ENCODE measurements at regions not wholly inside any gene's neighbourhood (a gene's known extent, or its start where the extent isn't known, plus 50 kb on each side); places are given as distances from the start of the nearest gene placed in this dataset.

DNA sequence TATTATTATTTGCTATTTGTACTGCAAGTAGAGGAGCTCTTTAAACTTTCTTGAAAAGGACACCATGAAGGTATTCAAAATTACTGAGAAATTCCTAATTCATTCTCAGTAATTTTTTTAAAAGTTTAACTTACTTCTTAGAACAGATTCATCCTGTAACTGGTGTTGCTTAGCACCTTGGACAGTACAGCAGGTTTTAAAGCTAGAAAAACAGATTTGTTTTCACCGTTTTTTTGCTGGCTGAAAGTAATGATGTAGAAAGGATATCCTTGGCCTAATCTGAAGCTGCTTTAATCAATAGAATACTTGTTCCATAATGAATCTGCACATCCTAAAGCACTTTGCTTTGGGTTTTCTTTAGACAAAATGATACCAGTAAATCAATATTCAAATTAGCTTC, 142.5 kb upstream of the TRAM1L1 start:
- H3K9me3 Mint-ChIP-seq (ENCODE audit: unreplicated experiment), result no peaks in the 10 kb centered on the region
- Histone ChIP-seq H3K4me1 (no peaks in the 10 kb centered on the region), H3K9me3 (no peaks in the 10 kb centered on the region), H3K4me3 (ENCODE audit: low read depth, low read length) (no peak overlapping the region), H3K27me3 (replicated peaks; ENCODE audit: control insufficient read depth, insufficient read depth, low read length) (no peaks in the 10 kb centered on the region), H3K36me3 (ENCODE audit: control insufficient read depth, insufficient read depth, low read length) (no peaks in the 10 kb centered on the region)
- no peaks in the 10 kb centered on the region for H3K4me1 Mint-ChIP-seq (ENCODE audit: low read depth, unreplicated experiment)
- POLR2A ChIA-PET, result no interaction called here
- H3K27ac Mint-ChIP-seq (ENCODE audit: unreplicated experiment), result no peak overlapping the region
- TF ChIP-seq CTCF (IDR thresholded peaks at IDR 0.05; ENCODE audit: insufficient read depth in 1 of 2, low read depth in 1 of 2, low read length in 1 of 2, severe bottlenecking in 1 of 2, unreplicated experiment in 1 of 2), result no peak
- intact Hi-C loops (cut with micrococcal nuclease; ENCODE audit: unreplicated experiment), result no loop called here
- CTCF ChIA-PET, result no interaction called here
- no peaks in the 10 kb centered on the region for H3K36me3 Mint-ChIP-seq (ENCODE audit: insufficient read depth, unreplicated experiment)
- BruUV-seq (replicated peaks), result no TSS peak
- H3K4me3 Mint-ChIP-seq (ENCODE audit: unreplicated experiment), result no peak overlapping the region
- no peaks in the 10 kb centered on the region for H3K27me3 Mint-ChIP-seq (ENCODE audit: insufficient read depth, unreplicated experiment)
- DNase-seq, result no peak

- Mint-ChIP-seq H3K9me3 (ENCODE audit: unreplicated experiment) (no peaks in the 10 kb centered on the region), H3K4me3 (ENCODE audit: unreplicated experiment) (no peak overlapping the region), H3K4me1 (ENCODE audit: low read depth, unreplicated experiment) (no peaks in the 10 kb centered on the region), H3K27ac (ENCODE audit: unreplicated experiment) (no peak overlapping the region), H3K27me3 (ENCODE audit: insufficient read depth, unreplicated experiment) (no peaks in the 10 kb centered on the region), H3K36me3 (ENCODE audit: insufficient read depth, unreplicated experiment) (no peaks in the 10 kb centered on the region)
- Histone ChIP-seq H3K4me1 (no peaks in the 10 kb centered on the region), H3K36me3 (ENCODE audit: control insufficient read depth, insufficient read depth, low read length) (no peaks in the 10 kb centered on the region), H3K4me3 (ENCODE audit: low read depth, low read length) (no peak overlapping the region), H3K9me3 (no peaks in the 10 kb centered on the region; the same call in 1 of the 2 replicates), H3K27me3 (replicated peaks; ENCODE audit: control insufficient read depth, insufficient read depth, low read length) (no peaks in the 10 kb centered on the region)
- intact Hi-C loops (cut with micrococcal nuclease; ENCODE audit: unreplicated experiment), result no loop called here
- ChIA-PET CTCF (no interaction called here), POLR2A (no interaction called here)
- BruUV-seq (replicated peaks), result no TSS peak
- no peak for DNase-seq
- no peak for TF ChIP-seq CTCF (IDR thresholded peaks at IDR 0.05; ENCODE audit: insufficient read depth in 1 of 2, low read depth in 1 of 2, low read length in 1 of 2, severe bottlenecking in 1 of 2, unreplicated experiment in 1 of 2)
Measured at GRCh38 chr4:117239434-117239833, 154.1 kb upstream of the TRAM1L1 start.

DNA sequence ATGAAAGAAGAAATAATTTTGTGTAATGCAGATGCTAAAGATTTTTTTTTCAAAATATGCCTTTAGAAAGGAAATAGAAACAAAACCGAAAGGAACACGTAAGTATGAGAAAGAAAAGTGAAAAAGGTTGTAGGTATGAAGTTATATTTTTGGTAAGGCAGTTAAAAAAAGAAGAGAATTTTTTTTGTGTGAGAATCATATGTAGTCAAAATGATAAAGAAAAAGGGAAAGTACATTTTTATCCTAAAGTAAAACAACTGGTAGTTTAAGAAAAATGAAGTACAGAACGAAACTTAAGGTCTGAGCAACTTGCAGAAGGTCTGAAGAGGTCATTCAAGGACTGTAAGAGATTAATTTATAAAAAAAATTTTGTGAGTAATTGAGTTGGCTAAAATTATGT, 164.0 kb upstream of the TRAM1L1 start:
- Histone ChIP-seq H3K4me3 (ENCODE audit: low read depth, low read length) (no peak overlapping the region), H3K27me3 (replicated peaks; ENCODE audit: control insufficient read depth, insufficient read depth, low read length) (no peaks in the 10 kb centered on the region), H3K9me3 (no peaks in the 10 kb centered on the region; the same call in 1 of the 2 replicates), H3K36me3 (ENCODE audit: control insufficient read depth, insufficient read depth, low read length) (no peaks in the 10 kb centered on the region), H3K4me1 (peaks cover 10% of the 10 kb centered on the region)
- no peaks in the 10 kb centered on the region for H3K27me3 Mint-ChIP-seq (ENCODE audit: insufficient read depth, unreplicated experiment)
- ChIA-PET CTCF (no interaction called here), POLR2A (no interaction called here)
- no peak for DNase-seq
- H3K4me1 Mint-ChIP-seq (ENCODE audit: low read depth, unreplicated experiment), result peaks cover 18% of the 10 kb centered on the region
- intact Hi-C loops (cut with micrococcal nuclease; ENCODE audit: unreplicated experiment), result no loop called here
- no TSS peak for BruUV-seq (replicated peaks)
- TF ChIP-seq CTCF (IDR thresholded peaks at IDR 0.05; ENCODE audit: insufficient read depth in 1 of 2, low read depth in 1 of 2, low read length in 1 of 2, severe bottlenecking in 1 of 2, unreplicated experiment in 1 of 2), result no peak
- peaks cover 23% of the 10 kb centered on the region for H3K9me3 Mint-ChIP-seq (ENCODE audit: unreplicated experiment)
- H3K4me3 Mint-ChIP-seq (ENCODE audit: unreplicated experiment), result no peak overlapping the region
- no peaks in the 10 kb centered on the region for H3K36me3 Mint-ChIP-seq (ENCODE audit: insufficient read depth, unreplicated experiment)
- no peak overlapping the region for H3K27ac Mint-ChIP-seq (ENCODE audit: unreplicated experiment)
